KMS-11 (cell line): ENCODE measurements at regions not wholly inside any gene's neighbourhood (a gene's known extent, or its start where the extent isn't known, plus 50 kb on each side); places are given as distances from the start of the nearest gene placed in this dataset.

ENCODE experiments used
- H2AFZ ChIP-seq: fragments of 200-600 bp; sonication (generic); 2 replicates; pipeline ENCODE4 v1.6.1; 2016; ENCODE audit warnings: antibody characterized with exemption, mixed run types, low read depth
- H3K27ac ChIP-seq: fragments of 200-600 bp; sonication (generic); 2 replicates; pipeline ENCODE4 v1.6.1; 2016; ENCODE audit warnings: mild to moderate bottlenecking, mixed run types
- H3K27me3 ChIP-seq: fragments of 200-600 bp; sonication (generic); 2 replicates; pipeline ENCODE4 v1.6.1; 2017; ENCODE audit warnings: mild to moderate bottlenecking, low read depth, mixed run types, moderate library complexity; ENCODE audit not compliant: insufficient read depth
- H3K36me3 ChIP-seq: fragments of 200-600 bp; sonication (generic); 2 replicates; pipeline ENCODE4 v1.6.1; 2017; ENCODE audit warnings: mild to moderate bottlenecking, mixed run types; ENCODE audit not compliant: insufficient read depth
- H3K4me1 ChIP-seq: fragments of 200-600 bp; sonication (generic); 2 replicates; pipeline ENCODE4 v1.6.1; 2016; ENCODE audit warnings: mild to moderate bottlenecking, low read depth, mixed run types; ENCODE audit not compliant: poor library complexity, severe bottlenecking
- H3K4me2 ChIP-seq: fragments of 200-600 bp; sonication (generic); 2 replicates; pipeline ENCODE4 v1.7.0; 2016; ENCODE audit warnings: mild to moderate bottlenecking, mixed run types
- H3K4me3 ChIP-seq: fragments of 200-600 bp; sonication (generic); IDR thresholded peaks from 2 replicates; pipeline ENCODE4 v1.6.1; 2017; ENCODE audit warnings: low read depth, low read length, mixed read lengths; ENCODE audit not compliant: insufficient read depth
- H3K79me2 ChIP-seq: fragments of 200-600 bp; sonication (generic); 2 replicates; pipeline ENCODE4 v1.6.1; 2016; ENCODE audit warnings: low read depth, mixed run types; ENCODE audit not compliant: insufficient read depth
- H3K9ac ChIP-seq: fragments of 200-600 bp; sonication (generic); 2 replicates; pipeline ENCODE4 v1.6.1; 2016; ENCODE audit warnings: mild to moderate bottlenecking, mixed run types
- H4K20me1 ChIP-seq: fragments of 200-600 bp; sonication (generic); 2 replicates; pipeline ENCODE4 v1.6.1; 2016; ENCODE audit warnings: mild to moderate bottlenecking, mixed run types; ENCODE audit not compliant: insufficient read depth
- CTCF ChIP-seq: fragments of 200-600 bp; sonication (generic); conservative IDR thresholded peaks from 2 replicates; pipeline ENCODE4 v1.6.1; 2017; ENCODE audit warnings: low read depth, mild to moderate bottlenecking, antibody characterized with exemption, low read length, moderate library complexity, mixed read lengths

- no peaks in the 10 kb centered on the region for H4K20me1 ChIP-seq
- no peak overlapping the region for H3K27ac ChIP-seq
- H3K79me2 ChIP-seq: no peaks in the 10 kb centered on the region
- no peaks in the 10 kb centered on the region for H3K27me3 ChIP-seq
- H3K9ac ChIP-seq: no peak overlapping the region
- H3K4me3 ChIP-seq: no peak overlapping the region
- TF ChIP-seq CTCF: no peak
- H2AFZ ChIP-seq: no peak overlapping the region
- no peak overlapping the region for H3K4me2 ChIP-seq
- H3K36me3 ChIP-seq: no peaks in the 10 kb centered on the region
- no peaks in the 10 kb centered on the region for H3K4me1 ChIP-seq
Measured at GRCh38 chr3:94394885-94395284, 332.0 kb downstream of the NSUN3 start.

- Histone ChIP-seq H3K27me3 (no peaks in the 10 kb centered on the region), H3K36me3 (no peaks in the 10 kb centered on the region), H3K4me3 (no peak overlapping the region), H3K4me1 (no peaks in the 10 kb centered on the region), H3K27ac (no peak overlapping the region), H2AFZ (no peak overlapping the region), H4K20me1 (no peaks in the 10 kb centered on the region), H3K4me2 (no peak overlapping the region), H3K79me2 (no peaks in the 10 kb centered on the region), H3K9ac (no peak overlapping the region)
- TF ChIP-seq CTCF: no peak
Measured at GRCh38 chr3:94395851-94396250, 333.0 kb downstream of the NSUN3 start.

- H3K9ac ChIP-seq: no peak overlapping the region
- H4K20me1 ChIP-seq: no peaks in the 10 kb centered on the region
- H3K27ac ChIP-seq: no peak overlapping the region
- no peak overlapping the region for H3K4me3 ChIP-seq
- no peak overlapping the region for H2AFZ ChIP-seq
- H3K27me3 ChIP-seq: no peaks in the 10 kb centered on the region
- no peaks in the 10 kb centered on the region for H3K79me2 ChIP-seq
- H3K36me3 ChIP-seq: no peaks in the 10 kb centered on the region
- H3K4me1 ChIP-seq: no peaks in the 10 kb centered on the region
- H3K4me2 ChIP-seq: no peak overlapping the region
- TF ChIP-seq CTCF: no peak
Measured at GRCh38 chr3:94398036-94398435, 335.2 kb downstream of the NSUN3 start.

- H3K27ac ChIP-seq: no peak overlapping the region
- TF ChIP-seq CTCF: no peak
Measured at GRCh38 chr3:94401466-94401865, 338.6 kb downstream of the NSUN3 start.

More at GRCh38 chr3:94401466-94401865, 338.6 kb downstream of the NSUN3 start:
- Histone ChIP-seq H3K36me3 (no peaks in the 10 kb centered on the region), H3K9ac (no peak overlapping the region), H4K20me1 (no peaks in the 10 kb centered on the region), H3K4me2 (no peak overlapping the region), H3K79me2 (no peaks in the 10 kb centered on the region), H3K27me3 (no peaks in the 10 kb centered on the region), H3K4me3 (no peak overlapping the region), H2AFZ (no peak overlapping the region), H3K4me1 (no peaks in the 10 kb centered on the region)
